GM12872 (cell line): ENCODE measurements at regions not wholly inside any gene's neighbourhood (a gene's known extent, or its start where the extent isn't known, plus 50 kb on each side); places are given as distances from the start of the nearest gene placed in this dataset.

Source experiments
- CTCF ChIP-seq: IDR thresholded peaks from 3 replicates; pipeline ENCODE4 v1.5.1; 2011; ENCODE audit warnings: low read depth, mild to moderate bottlenecking, low read length, moderate library complexity; ENCODE audit not compliant: insufficient read depth

- no peak for TF ChIP-seq CTCF
Measured at GRCh38 chr5:72705178-72705577, 111.3 kb upstream of the TNPO1 start.

GRCh38 chr5:72703876-72704275 is 112.6 kb upstream of the TNPO1 start:
- TF ChIP-seq CTCF = no peak

- TF ChIP-seq CTCF = no peak
Measured at GRCh38 chr5:72702881-72703434, 113.5 kb upstream of the TNPO1 start.

- TF ChIP-seq CTCF = no peak
Measured at GRCh38 chr5:72698481-72698880, 118.0 kb upstream of the TNPO1 start.

- no peak for TF ChIP-seq CTCF
Measured at GRCh38 chr5:72697622-72698021, 118.8 kb upstream of the TNPO1 start.

- no peak for TF ChIP-seq CTCF
Measured at GRCh38 chr5:72695659-72696058, 120.8 kb upstream of the TNPO1 start.

- no peak for TF ChIP-seq CTCF
Measured at GRCh38 chr5:72694856-72695255, 121.6 kb upstream of the TNPO1 start.

- TF ChIP-seq CTCF = no peak
Measured at GRCh38 chr5:72693546-72694205, 122.8 kb upstream of the TNPO1 start.
